H1 (cell line): ENCODE measurements at regions not wholly inside any gene's neighbourhood (a gene's known extent, or its start where the extent isn't known, plus 50 kb on each side); places are given as distances from the start of the nearest gene placed in this dataset.
"Not testable (repeated sequence)": the region's sequence is repeated elsewhere in the genome, so short reads cannot be mapped to it uniquely, and the experiment has no call there.

Source experiments
- CTCF ChIA-PET: fragments of 300-600 bp; sonication (Branson Sonifier 250); formaldehyde crosslinking; loops from one replicate; lab custom pipeline; 2021; ENCODE audit not compliant: partially characterized antibody; lab: Charles Lee
- POLR2A ChIA-PET: fragments of 300-600 bp; sonication (Branson Sonifier 250); formaldehyde crosslinking; loops from one replicate; lab custom pipeline; 2021; ENCODE audit warnings: inconsistent platforms; ENCODE audit not compliant: partially characterized antibody; lab: Charles Lee
- DNase-seq, 2 experiments: peaks; one replicate each; pipeline versions ENCODE4 v3.0.0 to v3.0.0-alpha.2; 2010 to 2022; ENCODE audit warnings: low spot score in 2 of 2, low read depth in 1 of 2, mixed read lengths in 1 of 2
- FAIRE-seq: peaks from 2 replicates; lab custom pipeline; 2011; peaks lifted over from hg19 to GRCh38; lab: Jason Lieb, UNC
- H2AFZ ChIP-seq: 2 replicates; pipeline ENCODE4 v1.8.1; 2012; ENCODE audit warnings: low read length, inconsistent platforms
- H2AK5ac ChIP-seq: 2 replicates; pipeline ENCODE4 v1.6.1; 2013; ENCODE audit warnings: low read depth, low read length
- H2BK120ac ChIP-seq: replicated peaks from 2 replicates; pipeline ENCODE3; 2013; ENCODE audit warnings: low read depth, low read length, inconsistent platforms
- H2BK12ac ChIP-seq: 2 replicates; pipeline ENCODE4 v1.6.1; 2013; ENCODE audit warnings: low read depth, low read length
- H2BK15ac ChIP-seq: 2 replicates; pipeline ENCODE4 v1.6.1; 2013; ENCODE audit warnings: low read length
- H2BK20ac ChIP-seq: 2 replicates; pipeline ENCODE4 v1.6.1; 2013; ENCODE audit warnings: low read length
- H2BK5ac ChIP-seq: 2 replicates; pipeline ENCODE4 v1.6.1; 2013; ENCODE audit warnings: low read depth, low read length
- H3K14ac ChIP-seq: 2 replicates; pipeline ENCODE4 v1.6.1; 2013; ENCODE audit warnings: inconsistent platforms; ENCODE audit not compliant: insufficient read length
- H3K18ac ChIP-seq: 2 replicates; pipeline ENCODE4 v1.6.1; 2013; ENCODE audit warnings: low read length; ENCODE audit errors: extremely low read depth
- H3K23ac ChIP-seq: 2 replicates; pipeline ENCODE4 v1.6.1; 2013; ENCODE audit warnings: inconsistent platforms; ENCODE audit not compliant: insufficient read length
- H3K23me2 ChIP-seq: 2 replicates; pipeline ENCODE4 v1.6.1; 2013; ENCODE audit warnings: low read depth, low read length
- H3K27ac ChIP-seq: 2 replicates; pipeline ENCODE4 v1.6.1; 2011; ENCODE audit warnings: low read depth, low read length, inconsistent platforms
- H3K27me3 ChIP-seq, 4 experiments: replicated peaks in 1 of 4; 1 replicate in 1 of 4; 2 replicates in 3 of 4; pipeline versions ENCODE4 v1.6.1 to v1.8.1; 2011 to 2013; ENCODE audit warnings: low read length in 3 of 4, mild to moderate bottlenecking in 3 of 4, inconsistent platforms in 2 of 4, mixed read lengths in 2 of 4, moderate library complexity in 1 of 4; ENCODE audit not compliant: control insufficient read depth in 3 of 4, insufficient read depth in 3 of 4; ENCODE audit errors: extremely low read depth in 1 of 4
- H3K36me3 ChIP-seq, 4 experiments: 2 replicates each; pipeline versions ENCODE4 v1.6.1 to v1.8.1; 2011 to 2013; ENCODE audit warnings: mild to moderate bottlenecking in 4 of 4, low read length in 3 of 4, moderate library complexity in 2 of 4, control low read depth in 1 of 4, inconsistent platforms in 1 of 4; ENCODE audit not compliant: insufficient read depth in 4 of 4, control insufficient read depth in 2 of 4
- H3K4ac ChIP-seq: replicated peaks from 2 replicates; pipeline ENCODE3; 2013; ENCODE audit warnings: low read length, low read depth, mixed read lengths, inconsistent platforms; ENCODE audit not compliant: insufficient read length
- H3K4me1 ChIP-seq, 4 experiments: replicated peaks in 1 of 4; 1 replicate in 1 of 4; 2 replicates in 3 of 4; pipeline versions ENCODE4 v1.6.1 to v1.8.1; 2011 to 2013; ENCODE audit warnings: low read length in 3 of 4, inconsistent platforms in 2 of 4, mixed read lengths in 1 of 4; ENCODE audit not compliant: insufficient read depth in 4 of 4, control insufficient read depth in 3 of 4
- H3K4me2 ChIP-seq, 2 experiments: 2 replicates each; pipeline versions ENCODE4 v1.6.1 to v1.8.1; 2011 to 2013; ENCODE audit warnings: low read depth in 2 of 2, low read length in 2 of 2, control low read depth in 1 of 2, inconsistent platforms in 1 of 2, mild to moderate bottlenecking in 1 of 2; ENCODE audit not compliant: insufficient read depth in 1 of 2
- H3K4me3 ChIP-seq, 4 experiments: fragments of 200-600, 300-600 bp in 1 of 4; sonication (generic), shearing (Covaris generic), sonication (Bioruptor Twin) in 1 of 4; 2 replicates each; pipeline versions ENCODE4 v1.5.1 to v1.8.1; 2011 to 2016; ENCODE audit warnings: low read length in 4 of 4, low read depth in 3 of 4, control low read depth in 2 of 4, inconsistent platforms in 2 of 4, mild to moderate bottlenecking in 2 of 4, mixed read lengths in 1 of 4, moderate library complexity in 1 of 4; ENCODE audit not compliant: insufficient read depth in 2 of 4; ENCODE audit errors: extremely low read depth in 1 of 4
- H3K56ac ChIP-seq: replicated peaks from 2 replicates; pipeline ENCODE3; 2013; ENCODE audit warnings: low read depth, mild to moderate bottlenecking, mixed read lengths, low read length, inconsistent platforms; ENCODE audit not compliant: insufficient read length
- H3K79me1 ChIP-seq: 2 replicates; pipeline ENCODE4 v1.6.1; 2013; ENCODE audit warnings: low read depth, low read length, control low read depth
- H3K79me2 ChIP-seq, 2 experiments: 2 replicates each; pipeline versions ENCODE4 v1.6.1 to v1.8.1; 2012 to 2013; ENCODE audit warnings: low read length in 2 of 2, mild to moderate bottlenecking in 2 of 2, inconsistent platforms in 1 of 2; ENCODE audit not compliant: insufficient read depth in 2 of 2, control insufficient read depth in 1 of 2
- H3K9ac ChIP-seq, 4 experiments: replicated peaks in 1 of 4; 1 replicate in 1 of 4; 2 replicates in 3 of 4; pipeline versions ENCODE4 v1.6.1 to v1.8.1; 2011 to 2013; ENCODE audit warnings: low read depth in 3 of 4, low read length in 3 of 4, control low read depth in 2 of 4, mild to moderate bottlenecking in 2 of 4, moderate library complexity in 2 of 4, inconsistent platforms in 1 of 4; ENCODE audit errors: extremely low read depth in 1 of 4
- H3K9me3 ChIP-seq, 2 experiments: 2 replicates each; pipeline versions ENCODE4 v1.6.1 to v1.8.1; 2012 to 2013; ENCODE audit warnings: mild to moderate bottlenecking in 2 of 2, moderate library complexity in 2 of 2, control low read depth in 1 of 2, inconsistent platforms in 1 of 2, low read depth in 1 of 2, low read length in 1 of 2, mixed read lengths in 1 of 2; ENCODE audit not compliant: insufficient read depth in 2 of 2
- H4K20me1 ChIP-seq, 2 experiments: replicated peaks in 1 of 2; 2 replicates each; pipeline versions ENCODE3 to v1.8.1; 2011 to 2013; ENCODE audit warnings: inconsistent platforms in 2 of 2, low read length in 2 of 2, mild to moderate bottlenecking in 1 of 2; ENCODE audit not compliant: insufficient read depth in 2 of 2, control insufficient read depth in 1 of 2
- H4K5ac ChIP-seq: 2 replicates; pipeline ENCODE4 v1.6.1; 2013; ENCODE audit warnings: low read length, low read depth, mixed read lengths, inconsistent platforms; ENCODE audit not compliant: insufficient read length
- H4K8ac ChIP-seq: 2 replicates; pipeline ENCODE4 v1.8.0; 2013; ENCODE audit warnings: mild to moderate bottlenecking, moderate library complexity, low read length, inconsistent platforms; ENCODE audit not compliant: insufficient read depth; ENCODE audit errors: extremely low read depth
- H4K91ac ChIP-seq: replicated peaks from 2 replicates; pipeline ENCODE3; 2013; ENCODE audit warnings: low read length, mixed read lengths, inconsistent platforms; ENCODE audit not compliant: insufficient read length
- WGBS, 2 experiments: shearing (Covaris generic) in 1 of 2; methylation state at CpG; one replicate each; pipeline versions ENCODE4 v1.1.6 to v1.1.7; 2013 to 2015; ENCODE audit warnings: low lambda C conversion rate in 2 of 2, mixed read lengths in 2 of 2, inconsistent platforms in 1 of 2, low coverage in 1 of 2, missing lambda C conversion rate in 1 of 2; ENCODE audit not compliant: insufficient replicate concordance in 2 of 2, insufficient coverage in 1 of 2, insufficient read length in 1 of 2; ENCODE audit errors: extremely low coverage in 1 of 2, missing lambda C conversion rate in 1 of 2; 5-methylcytosine and 5-hydroxymethylcytosine counted together

GRCh38 chrY:6406827-6407226 lies 160.8 kb downstream of the TSPY2 start:
- H2BK120ac ChIP-seq, CTCF ChIA-PET, H4K20me1 ChIP-seq, H3K23ac ChIP-seq, H3K56ac ChIP-seq, DNase-seq, POLR2A ChIA-PET, H3K27ac ChIP-seq, H3K4ac ChIP-seq, H2BK5ac ChIP-seq, H3K18ac ChIP-seq, H2BK12ac ChIP-seq, H3K79me1 ChIP-seq, H4K8ac ChIP-seq, FAIRE-seq, H3K36me3 ChIP-seq, H3K79me2 ChIP-seq, H3K23me2 ChIP-seq, H3K9ac ChIP-seq, H3K4me2 ChIP-seq, H2BK15ac ChIP-seq, H2BK20ac ChIP-seq, H3K9me3 ChIP-seq, H4K5ac ChIP-seq, H2AK5ac ChIP-seq, H2AFZ ChIP-seq, H3K4me3 ChIP-seq, H3K14ac ChIP-seq, H3K4me1 ChIP-seq, H3K27me3 ChIP-seq, H4K91ac ChIP-seq: not testable (repeated sequence)
- no CpG with 5 or more reads among the region's 2 CpGs for WGBS, 2 experiments

GRCh38 chrY:6419171-6419570 lies 173.1 kb downstream of the TSPY2 start:
- H3K9ac ChIP-seq, H3K14ac ChIP-seq, H3K4ac ChIP-seq, H4K91ac ChIP-seq, CTCF ChIA-PET, H4K5ac ChIP-seq, DNase-seq, H4K20me1 ChIP-seq, H3K23me2 ChIP-seq, H3K18ac ChIP-seq, H3K36me3 ChIP-seq, H3K4me2 ChIP-seq, H2BK12ac ChIP-seq, H3K4me1 ChIP-seq, H2BK20ac ChIP-seq, H2AFZ ChIP-seq, H2BK15ac ChIP-seq, H3K79me1 ChIP-seq, H3K9me3 ChIP-seq, H3K4me3 ChIP-seq, POLR2A ChIA-PET, H3K27ac ChIP-seq, H3K79me2 ChIP-seq, H3K23ac ChIP-seq, H2BK5ac ChIP-seq, H2AK5ac ChIP-seq, H2BK120ac ChIP-seq, H3K56ac ChIP-seq, H4K8ac ChIP-seq, FAIRE-seq, H3K27me3 ChIP-seq: not testable (repeated sequence)
- no CpG with 5 or more reads among the region's 3 CpGs for WGBS, 2 experiments
